GM13977 (cell line): ENCODE measurements at regions not wholly inside any gene's neighbourhood (a gene's known extent, or its start where the extent isn't known, plus 50 kb on each side); places are given as distances from the start of the nearest gene placed in this dataset.
"Not testable (repeated sequence)": the region's sequence is repeated elsewhere in the genome, so short reads cannot be mapped to it uniquely, and the experiment has no call there.

Source experiments
- DNase-seq: peaks from one replicate; pipeline ENCODE4 v3.0.0; 2012; ENCODE audit warnings: low spot score
- CTCF ChIP-seq: IDR thresholded peaks from 2 replicates; pipeline ENCODE4 v1.5.1; 2012; ENCODE audit warnings: mild to moderate bottlenecking, control low read depth; ENCODE audit not compliant: insufficient read depth; ENCODE audit errors: extremely low read depth, missing control alignments
- in situ Hi-C: fragments of 300-500 bp; cut with MboI; formaldehyde crosslinking; loops from one replicate; pipeline ENCODE4 v1.12.0; 2022; ENCODE audit warnings: low sequenced_read_pairs, low pct_unique_long_range_greater_than_20kb, mixed read lengths, inconsistent platforms; ENCODE audit not compliant: unreplicated experiment

- TF ChIP-seq CTCF, result no peak
- no peak for DNase-seq
- in situ Hi-C loops, result no loop called here
These were observed 68.5 kb upstream of the PKP2 start for GRCh38 chr12:32964981-32965585.

- in situ Hi-C loops, result not testable (repeated sequence)
These were observed 59.8 kb upstream of the PKP2 start for GRCh38 chr12:32956418-32956817.

GRCh38 chr12:32952681-32953080 lies 56.1 kb upstream of the PKP2 start:
- in situ Hi-C loops, result no loop called here
- TF ChIP-seq CTCF, result no peak
- DNase-seq, result no peak

More at GRCh38 chr12:32956418-32956817, 59.8 kb upstream of the PKP2 start:
- DNase-seq, result not testable (repeated sequence)

GRCh38 chr12:32949815-32950214 lies 53.2 kb upstream of the PKP2 start:
- TF ChIP-seq CTCF, result no peak
- in situ Hi-C loops, result no loop called here
- DNase-seq, result no peak

- peak; percentile 7 for DNase-seq
- in situ Hi-C loops, result no loop called here
- no peak for TF ChIP-seq CTCF
These were observed 50.9 kb upstream of the PKP2 start for GRCh38 chr12:32947206-32948067.

GRCh38 chr12:32946504-32947131 lies 50.0 kb upstream of the PKP2 start:
- in situ Hi-C loops, result no loop called here
- DNase-seq, result no peak
- TF ChIP-seq CTCF, result no peak
